Lower leg skin (tissue), 3 donors: ENCODE measurements at regions not wholly inside any gene's neighbourhood (a gene's known extent, or its start where the extent isn't known, plus 50 kb on each side); places are given as distances from the start of the nearest gene placed in this dataset.

Experiments
- POLR2A ChIP-seq, 2 donors: fragments of 450-650 bp; IDR thresholded peaks; one replicate each; pipeline ENCODE4 v1.6.1; 2016 to 2017; ENCODE audit warnings: antibody characterized with exemption in 2 of 2, mild to moderate bottlenecking in 1 of 2, moderate library complexity in 1 of 2
- TF ChIP-seq, protein P1 (sequence below), 3 donors: fragments of 450-650 bp; IDR thresholded peaks; one replicate each; pipeline ENCODE4 v1.5.1; 2016; ENCODE audit warnings: antibody characterized with exemption in 3 of 3, mild to moderate bottlenecking in 3 of 3, moderate library complexity in 2 of 3

DNA sequence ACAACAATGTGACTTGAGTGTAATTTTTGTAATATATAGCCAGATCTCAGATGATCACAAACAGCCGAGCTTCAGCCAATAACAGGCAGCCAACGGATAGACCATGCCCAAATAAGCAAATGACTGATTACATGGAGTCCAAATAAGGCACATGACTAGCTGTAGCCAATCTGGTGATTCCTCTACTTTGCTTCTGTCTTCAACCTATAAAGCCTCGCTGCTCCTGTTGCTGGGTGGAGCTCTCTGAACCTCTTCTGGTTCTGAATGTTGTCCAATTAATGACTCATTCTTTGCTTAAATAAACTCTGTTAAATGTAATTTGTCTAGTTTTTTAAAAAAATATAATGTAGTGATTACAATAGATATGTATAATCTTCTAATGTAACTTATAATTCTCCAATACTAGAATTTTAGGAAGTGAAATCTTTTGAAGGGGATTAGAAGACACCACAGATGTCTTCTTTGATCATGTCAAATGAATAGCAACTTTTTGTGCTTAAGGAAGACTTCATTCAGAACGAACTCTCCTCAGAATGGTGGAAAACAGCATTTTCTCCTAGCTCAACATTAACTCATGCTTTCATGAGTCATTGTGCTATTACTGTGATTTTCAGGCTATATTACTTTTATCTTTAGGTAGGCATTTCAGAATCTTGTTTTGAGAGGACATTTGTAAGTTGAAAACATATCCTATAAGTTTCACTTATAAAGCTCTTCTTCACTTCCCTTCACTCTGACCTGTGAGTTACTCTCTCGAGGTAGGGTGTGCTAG, 857.8 kb upstream of the B3GALT2 start:
- TF ChIP-seq, protein P1, sequence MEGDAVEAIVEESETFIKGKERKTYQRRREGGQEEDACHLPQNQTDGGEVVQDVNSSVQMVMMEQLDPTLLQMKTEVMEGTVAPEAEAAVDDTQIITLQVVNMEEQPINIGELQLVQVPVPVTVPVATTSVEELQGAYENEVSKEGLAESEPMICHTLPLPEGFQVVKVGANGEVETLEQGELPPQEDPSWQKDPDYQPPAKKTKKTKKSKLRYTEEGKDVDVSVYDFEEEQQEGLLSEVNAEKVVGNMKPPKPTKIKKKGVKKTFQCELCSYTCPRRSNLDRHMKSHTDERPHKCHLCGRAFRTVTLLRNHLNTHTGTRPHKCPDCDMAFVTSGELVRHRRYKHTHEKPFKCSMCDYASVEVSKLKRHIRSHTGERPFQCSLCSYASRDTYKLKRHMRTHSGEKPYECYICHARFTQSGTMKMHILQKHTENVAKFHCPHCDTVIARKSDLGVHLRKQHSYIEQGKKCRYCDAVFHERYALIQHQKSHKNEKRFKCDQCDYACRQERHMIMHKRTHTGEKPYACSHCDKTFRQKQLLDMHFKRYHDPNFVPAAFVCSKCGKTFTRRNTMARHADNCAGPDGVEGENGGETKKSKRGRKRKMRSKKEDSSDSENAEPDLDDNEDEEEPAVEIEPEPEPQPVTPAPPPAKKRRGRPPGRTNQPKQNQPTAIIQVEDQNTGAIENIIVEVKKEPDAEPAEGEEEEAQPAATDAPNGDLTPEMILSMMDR (IDR thresholded peaks at IDR 0.05): no peak
- TF ChIP-seq POLR2A (IDR thresholded peaks at IDR 0.05): no peak
